Vagina (tissue), 2 donors: ENCODE measurements at regions not wholly inside any gene's neighbourhood (a gene's known extent, or its start where the extent isn't known, plus 50 kb on each side); places are given as distances from the start of the nearest gene placed in this dataset.

Experiments
- CTCF ChIP-seq, 3 experiments: fragments of 450-650 bp in 2 of 3; fragments of 200-600 bp in 1 of 3; sonication (generic) in 1 of 3; IDR thresholded peaks; one replicate each; pipeline ENCODE4 v1.5.1; 2017 to 2019; ENCODE audit warnings: antibody characterized with exemption in 3 of 3, mild to moderate bottlenecking in 2 of 3, moderate library complexity in 2 of 3
- POLR2A ChIP-seq, 2 donors: fragments of 450-650 bp; IDR thresholded peaks; one replicate each; pipeline ENCODE4 v1.6.1; 2017; ENCODE audit warnings: antibody characterized with exemption in 2 of 2, mild to moderate bottlenecking in 2 of 2, moderate library complexity in 2 of 2

GRCh38 chr1:216905781-216906180 lies 182.6 kb upstream of the ESRRG start:
- no peak for TF ChIP-seq CTCF (IDR thresholded peaks at IDR 0.05)
- TF ChIP-seq POLR2A (IDR thresholded peaks at IDR 0.05): no peak
